GM12892 (cell line): ENCODE measurements at regions not wholly inside any gene's neighbourhood (a gene's known extent, or its start where the extent isn't known, plus 50 kb on each side); places are given as distances from the start of the nearest gene placed in this dataset.
"Not testable (repeated sequence)": the region's sequence is repeated elsewhere in the genome, so short reads cannot be mapped to it uniquely, and the experiment has no call there.

ENCODE experiments used
- DNase-seq: peaks from one replicate; pipeline ENCODE4 v3.0.0; 2011; ENCODE audit not compliant: insufficient read length
- FAIRE-seq: peaks from 2 replicates; lab custom pipeline; 2011; peaks lifted over from hg19 to GRCh38; lab: Jason Lieb, UNC
- POLR2A ChIP-seq: IDR thresholded peaks from 2 replicates; pipeline ENCODE4 v1.6.1; 2011; ENCODE audit warnings: low read depth, low read length, control low read depth
- POLR2AphosphoS5 ChIP-seq: IDR thresholded peaks from 2 replicates; pipeline ENCODE4 v1.6.1; 2011; ENCODE audit warnings: low read depth, low read length, control low read depth
- TAF1 ChIP-seq: IDR thresholded peaks from 2 replicates; pipeline ENCODE4 v1.6.1; 2011; ENCODE audit warnings: low read depth, mild to moderate bottlenecking, control low read depth, low read length, borderline replicate concordance

GRCh38 chr7:46619723-46620310, 698.7 kb upstream of the IGFBP3 start:
- DNase-seq, result no peak
- no peak for TF ChIP-seq TAF1
- TF ChIP-seq POLR2AphosphoS5, result no peak
- no peak for TF ChIP-seq POLR2A
- FAIRE-seq, result no peak

- DNase-seq (no peak), FAIRE-seq (no peak)
- TF ChIP-seq POLR2A, result no peak
- no peak for TF ChIP-seq TAF1
- TF ChIP-seq POLR2AphosphoS5, result no peak
Measured at GRCh38 chr7:46616636-46617035, 695.6 kb upstream of the IGFBP3 start.

- no peak for DNase-seq
- no peak for FAIRE-seq
- TF ChIP-seq POLR2AphosphoS5, result no peak
- TF ChIP-seq POLR2A, result no peak
- TF ChIP-seq TAF1, result no peak
Measured at GRCh38 chr7:46613551-46613950, 692.5 kb upstream of the IGFBP3 start.

DNA sequence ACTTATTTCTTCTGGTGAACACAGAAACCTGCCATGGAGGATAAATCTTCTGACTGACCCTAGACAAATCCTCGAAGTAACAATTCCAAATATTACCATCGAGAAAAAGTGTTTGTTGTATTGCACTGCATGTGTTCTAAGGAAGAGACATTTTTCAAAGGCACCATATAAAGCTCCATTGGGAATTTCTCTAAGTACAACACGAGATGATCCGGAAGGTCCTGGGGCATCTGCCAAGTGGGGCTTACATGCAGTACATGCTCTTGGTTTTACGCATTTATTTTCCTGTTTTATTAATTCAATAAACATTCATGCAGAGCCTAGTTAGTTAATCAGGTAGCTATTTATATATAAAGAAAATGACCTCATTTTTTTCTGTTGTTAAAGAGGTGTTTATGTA, 692.0 kb upstream of the IGFBP3 start:
- no peak for DNase-seq
- FAIRE-seq, result no peak
- TF ChIP-seq POLR2AphosphoS5, result no peak
- TF ChIP-seq TAF1, result no peak
- no peak for TF ChIP-seq POLR2A

DNA sequence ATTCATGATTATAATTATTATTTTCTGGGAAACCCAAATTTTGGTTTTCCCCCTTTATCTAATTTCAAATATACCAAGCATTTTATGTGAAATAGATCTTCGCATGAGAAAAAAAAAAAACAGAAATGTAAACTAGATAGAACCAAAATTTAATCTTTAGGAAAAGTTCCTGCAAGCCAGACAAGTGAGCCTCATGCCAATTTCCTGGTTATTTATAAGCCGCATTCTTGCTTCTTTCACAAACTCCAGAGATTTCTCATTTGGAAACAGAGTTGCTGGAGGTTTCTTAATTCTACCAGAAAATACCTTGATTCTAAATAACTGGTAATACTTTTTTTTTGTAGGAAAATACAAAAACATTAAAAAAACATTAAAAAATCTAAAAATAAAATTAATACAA, 690.4 kb upstream of the IGFBP3 start:
- FAIRE-seq, result no peak
- DNase-seq, result no peak

DNA sequence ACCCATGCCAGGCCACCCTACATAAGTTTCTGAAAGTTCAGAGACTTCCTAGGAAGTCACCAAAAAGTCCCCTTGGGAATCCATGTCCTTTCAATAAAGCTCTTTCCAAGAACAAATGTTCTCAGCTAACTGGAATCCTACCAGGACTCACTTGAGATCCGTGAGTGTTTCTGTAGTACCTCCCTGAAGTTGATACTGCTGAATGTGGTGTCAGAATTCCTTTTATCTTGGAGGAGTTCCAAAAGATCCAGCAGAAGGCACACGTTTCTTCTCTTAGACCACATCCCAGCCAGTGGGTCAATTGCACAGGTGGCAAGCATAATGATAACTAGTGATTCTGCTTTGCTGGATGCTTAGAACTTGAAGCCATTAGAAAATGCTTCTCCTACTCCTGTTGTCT, 689.7 kb upstream of the IGFBP3 start:
- TF ChIP-seq POLR2AphosphoS5, result no peak
- TF ChIP-seq POLR2A, result no peak
- TF ChIP-seq TAF1, result no peak
- FAIRE-seq (no peak), DNase-seq (no peak)

More for the DNA sequence above, 690.4 kb upstream of the IGFBP3 start:
- no peak for TF ChIP-seq POLR2A
- no peak for TF ChIP-seq TAF1
- TF ChIP-seq POLR2AphosphoS5, result no peak

- no peak for FAIRE-seq
- TF ChIP-seq POLR2A (no peak), POLR2AphosphoS5 (no peak), TAF1 (no peak)
- no peak for DNase-seq
Measured at GRCh38 chr7:46607176-46607575, 686.1 kb upstream of the IGFBP3 start.

- no peak for DNase-seq
- FAIRE-seq, result no peak
- TF ChIP-seq TAF1 (no peak), POLR2AphosphoS5 (no peak), POLR2A (no peak)
Measured at GRCh38 chr7:46606761-46607160, 685.7 kb upstream of the IGFBP3 start.

DNA sequence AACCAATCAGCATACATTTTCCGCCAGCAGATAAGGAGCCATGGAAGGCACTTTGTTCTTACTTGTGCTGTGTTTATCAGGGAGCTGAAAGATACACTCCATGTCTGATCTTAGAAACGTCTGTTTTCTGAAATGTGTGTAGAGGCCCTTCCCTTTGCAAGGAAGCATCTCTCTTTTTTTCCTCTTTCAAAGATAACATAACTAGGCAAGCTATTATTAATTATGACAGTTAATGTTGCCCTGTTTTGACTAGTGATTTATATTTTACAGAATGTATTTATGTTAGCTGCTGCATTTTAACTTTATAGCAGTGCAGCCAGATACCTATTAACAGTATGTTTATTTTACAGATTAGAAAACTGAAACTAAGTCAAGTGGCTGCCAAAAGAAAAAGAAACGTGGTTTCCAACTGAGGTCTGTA, 683.2 kb upstream of the IGFBP3 start:
- FAIRE-seq (no peak), DNase-seq (no peak)
- TF ChIP-seq TAF1 (no peak), POLR2AphosphoS5 (no peak), POLR2A (no peak)

DNA sequence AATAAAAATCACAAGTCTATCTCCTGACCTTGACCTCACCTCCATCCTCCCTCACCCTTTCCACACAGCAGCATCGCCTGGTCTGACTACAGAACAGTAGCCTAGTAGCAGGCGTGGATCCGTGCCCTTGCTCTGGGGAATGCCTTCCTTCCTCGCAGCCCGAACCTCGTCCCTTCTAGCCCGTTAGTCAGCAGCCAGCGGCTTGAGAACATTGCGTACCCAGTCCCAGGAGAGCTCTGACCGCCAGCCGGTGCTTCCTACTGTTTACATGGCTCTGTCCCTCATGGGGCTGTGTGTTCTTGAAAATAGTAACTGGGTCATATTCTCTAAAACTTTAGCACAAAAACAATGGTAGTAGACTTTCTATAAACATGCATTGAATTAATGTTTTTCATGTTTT, 682.7 kb upstream of the IGFBP3 start:
- DNase-seq (no peak), FAIRE-seq (no peak)
- TF ChIP-seq TAF1, result no peak
- no peak for TF ChIP-seq POLR2A
- TF ChIP-seq POLR2AphosphoS5, result no peak

DNA sequence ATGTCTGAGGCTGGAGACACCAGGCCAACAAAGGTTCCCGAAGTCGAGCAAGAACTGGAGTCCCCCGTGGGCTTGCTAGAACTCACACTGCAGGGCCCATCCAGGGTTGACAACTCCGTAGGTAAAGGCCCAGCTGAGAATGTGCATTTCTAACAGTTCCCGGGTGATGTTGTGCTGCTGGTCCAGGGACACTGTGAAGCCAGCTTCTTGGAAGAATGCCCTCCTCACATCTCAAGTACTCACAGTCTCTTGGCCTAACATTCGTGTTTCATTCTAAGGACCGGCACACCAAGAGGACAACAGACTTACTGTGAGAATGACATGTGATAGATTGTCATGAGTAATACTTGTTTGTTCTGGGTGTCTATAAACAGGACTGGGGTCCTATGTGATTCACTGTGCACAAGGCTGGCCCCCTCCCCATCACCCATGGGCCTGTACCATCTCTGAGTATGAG, 682.3 kb upstream of the IGFBP3 start:
- no peak for DNase-seq
- no peak for TF ChIP-seq POLR2A
- no peak for TF ChIP-seq TAF1
- TF ChIP-seq POLR2AphosphoS5, result no peak
- FAIRE-seq, result no peak

DNA sequence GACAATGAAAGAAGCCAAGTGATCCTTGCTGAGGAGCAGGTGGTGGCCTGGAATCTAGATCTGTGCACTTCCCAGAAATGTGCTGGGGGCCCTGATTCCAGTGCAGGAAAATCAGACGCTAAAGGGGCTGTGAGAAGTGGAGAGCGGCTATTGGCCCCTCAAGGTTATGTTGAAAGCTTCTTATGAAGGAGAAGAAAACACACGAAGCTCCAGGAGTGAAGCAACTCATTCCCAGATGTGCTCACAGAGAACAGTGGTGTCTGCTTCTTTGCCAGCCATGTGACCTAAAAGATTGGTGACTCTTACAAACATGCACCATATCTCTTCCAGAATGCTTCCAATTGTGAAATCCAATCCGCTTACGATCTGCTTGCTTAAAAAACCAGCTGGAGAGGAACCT, 679.3 kb upstream of the IGFBP3 start:
- TF ChIP-seq POLR2AphosphoS5 (no peak), TAF1 (no peak), POLR2A (no peak)
- no peak for DNase-seq
- FAIRE-seq, result no peak

DNA sequence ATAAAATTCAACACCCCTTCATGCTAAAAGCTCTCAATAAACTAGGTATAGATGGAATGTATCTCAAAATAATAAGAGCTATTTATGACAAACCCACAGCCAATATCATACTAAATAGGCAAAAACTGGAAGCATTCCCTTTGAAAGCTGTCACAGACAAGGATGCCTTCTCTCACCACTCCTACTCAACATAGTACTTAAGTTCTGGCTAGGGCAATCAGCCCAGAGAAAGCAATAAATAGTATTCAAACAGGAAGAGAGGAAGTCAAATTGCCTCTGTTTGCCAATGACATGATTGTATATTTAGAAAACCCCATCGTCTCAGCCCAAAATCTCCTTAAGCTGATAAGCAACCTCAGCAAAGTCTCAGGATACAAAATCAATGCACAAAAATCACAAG, 673.8 kb upstream of the IGFBP3 start:
- FAIRE-seq, DNase-seq: not testable (repeated sequence)

DNA sequence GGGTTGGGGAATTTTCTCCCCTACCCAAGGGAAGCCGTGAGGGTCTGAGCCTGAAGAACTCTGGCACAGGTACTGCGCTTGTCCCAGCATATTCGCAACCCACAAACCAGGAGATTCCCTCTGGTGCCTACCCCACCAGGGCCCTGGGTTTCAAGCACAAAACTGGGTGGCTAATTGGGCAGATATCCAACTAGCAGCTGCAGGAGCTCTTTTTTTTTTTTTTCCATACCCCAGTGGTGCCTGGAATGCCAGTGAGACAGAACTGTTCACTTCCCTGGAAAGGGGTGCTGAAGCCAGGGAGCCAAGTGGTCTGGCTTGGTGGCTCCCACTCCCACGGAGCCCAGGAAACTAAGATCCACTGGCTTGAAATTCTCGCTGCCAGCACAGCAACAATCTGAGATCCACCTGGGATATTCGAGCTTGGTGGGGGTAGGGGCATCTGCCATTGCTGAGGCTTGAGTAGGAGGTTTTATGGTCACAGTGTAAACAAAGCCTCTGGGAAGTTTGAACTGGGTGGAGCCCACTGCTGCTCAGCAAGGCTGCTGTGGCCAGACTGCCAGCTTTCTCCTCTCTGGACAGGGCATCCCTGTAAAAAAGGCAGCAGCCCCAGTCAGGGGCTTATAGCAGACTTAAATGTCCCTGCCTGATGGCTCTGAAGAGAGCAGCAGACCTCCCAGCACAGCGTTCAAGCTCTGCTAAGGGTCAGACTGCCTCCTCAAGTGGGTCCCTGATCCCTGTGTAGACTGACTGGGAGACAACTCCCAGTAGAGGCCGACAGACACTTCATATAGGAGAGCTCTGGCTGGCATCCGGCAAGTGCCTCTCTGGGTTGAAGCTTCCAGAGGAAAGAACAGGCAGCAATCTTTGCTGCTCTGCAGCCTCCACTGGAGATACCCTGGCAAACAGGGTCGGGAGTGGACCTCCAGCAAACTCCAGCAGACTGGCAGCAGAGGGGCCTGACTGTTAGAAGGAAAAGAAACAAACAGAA, 670.1 kb upstream of the IGFBP3 start:
- DNase-seq, FAIRE-seq: not testable (repeated sequence)
